Brain pericyte (primary cell): ENCODE measurements at regions not wholly inside any gene's neighbourhood (a gene's known extent, or its start where the extent isn't known, plus 50 kb on each side); places are given as distances from the start of the nearest gene placed in this dataset.
"Not testable (repeated sequence)": the region's sequence is repeated elsewhere in the genome, so short reads cannot be mapped to it uniquely, and the experiment has no call there.

ENCODE experiments used
- DNase-seq: peaks from one replicate; pipeline ENCODE4 v3.0.0-alpha.2; 2012; ENCODE audit warnings: low read depth, low spot score

GRCh38 chr9:34796924-34797323, 87.0 kb upstream of the CCL21 start:
- DNase-seq = no peak

GRCh38 chr9:34793428-34793827, 83.5 kb upstream of the CCL21 start:
- no peak for DNase-seq

- DNase-seq = no peak
Observed at GRCh38 chr9:34783951-34784487, 74.1 kb upstream of the CCL21 start.

- DNase-seq = no peak
Observed at GRCh38 chr9:34782372-34782771, 72.4 kb upstream of the CCL21 start.

GRCh38 chr9:34777666-34778065, 67.7 kb upstream of the CCL21 start:
- DNase-seq = no peak

GRCh38 chr9:34773955-34774354, 64.0 kb upstream of the CCL21 start:
- DNase-seq = no peak

GRCh38 chr9:34773306-34773910, 63.5 kb upstream of the CCL21 start:
- no peak for DNase-seq

- no peak for DNase-seq
Observed at GRCh38 chr9:34771007-34771406, 61.1 kb upstream of the CCL21 start.

GRCh38 chr9:34767087-34767486, 57.2 kb upstream of the CCL21 start:
- not testable (repeated sequence) for DNase-seq

GRCh38 chr9:34760196-34761040, 50.5 kb upstream of the CCL21 start:
- not testable (repeated sequence) for DNase-seq
